ENCODE measurements at regions not wholly inside any gene's neighbourhood (a gene's known extent, or its start where the extent isn't known, plus 50 kb on each side); places are given as distances from the start of the nearest gene placed in this dataset.

GRCh38 chr2:17303054-17303453 is 215.2 kb downstream of the RAD51AP2 start:
- DNase-seq: no peak

GRCh38 chr2:17302281-17302680 is 216.0 kb downstream of the RAD51AP2 start:
- no peak for DNase-seq

- DNase-seq: no peak
Measured at GRCh38 chr2:17301437-17301836, 216.8 kb downstream of the RAD51AP2 start.

GRCh38 chr2:17299891-17300540 is 218.2 kb downstream of the RAD51AP2 start:
- no peak for DNase-seq

DNA sequence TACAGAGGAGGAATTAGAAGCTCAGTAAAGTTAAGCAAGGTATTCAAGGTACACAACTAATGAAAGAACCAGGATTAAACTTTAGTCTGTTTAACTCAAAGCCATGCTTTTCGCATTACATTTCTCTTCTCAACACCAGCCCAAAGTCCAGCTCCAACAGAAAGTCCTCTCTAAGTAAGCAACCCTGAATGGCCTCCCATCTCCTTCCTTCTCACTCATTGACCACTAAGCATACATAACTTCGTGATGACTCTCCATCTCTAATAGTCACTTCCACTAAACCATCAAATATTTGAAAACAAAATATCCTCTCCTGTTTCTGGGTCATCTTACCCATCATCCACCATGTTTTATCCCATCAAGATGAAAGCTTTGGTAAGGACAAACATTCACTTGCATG is 219.8 kb downstream of the RAD51AP2 start:
- no peak for DNase-seq

DNA sequence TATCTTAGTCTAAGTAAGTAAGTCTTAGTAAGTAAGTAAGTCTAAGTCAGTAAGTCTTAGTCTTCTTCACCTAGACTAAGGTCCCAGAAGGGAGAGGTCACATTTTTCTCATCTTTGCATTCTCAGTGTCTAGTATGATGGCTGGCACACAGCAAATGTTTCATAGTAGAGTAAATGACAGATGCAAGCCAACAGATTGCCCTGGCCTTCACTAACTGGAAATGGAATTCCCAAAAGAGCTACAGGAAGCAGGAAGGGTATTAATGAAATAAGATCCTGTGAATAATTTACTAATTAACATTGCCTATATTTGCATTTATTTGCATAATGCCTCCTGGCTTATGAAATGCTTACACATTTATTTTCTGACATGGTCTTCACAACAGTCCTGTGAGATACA is 221.6 kb downstream of the RAD51AP2 start:
- DNase-seq: peak in 1 of 2 experiments; percentile 20

DNA sequence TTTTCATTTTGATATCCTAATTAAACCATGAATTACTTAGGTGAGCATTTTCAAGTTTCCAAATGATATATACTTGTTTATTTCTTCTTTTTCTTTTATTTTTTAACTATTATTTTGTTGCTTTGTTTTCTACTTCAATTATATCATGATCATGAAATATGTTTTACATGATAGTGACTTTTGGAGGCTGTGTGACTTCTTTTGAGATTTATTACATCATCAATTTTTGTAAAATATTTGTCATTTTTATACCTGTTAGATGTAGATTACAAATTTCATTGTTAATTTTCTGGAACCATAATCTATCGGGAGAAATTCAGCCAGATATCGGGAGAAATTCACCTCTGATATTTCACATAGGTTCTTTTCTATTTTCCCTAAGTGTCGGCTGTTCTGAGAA is 228.6 kb downstream of the RAD51AP2 start:
- no peak for DNase-seq

- DNase-seq: no peak
Measured at GRCh38 chr2:17287183-17287582, 231.1 kb downstream of the RAD51AP2 start.

DNA sequence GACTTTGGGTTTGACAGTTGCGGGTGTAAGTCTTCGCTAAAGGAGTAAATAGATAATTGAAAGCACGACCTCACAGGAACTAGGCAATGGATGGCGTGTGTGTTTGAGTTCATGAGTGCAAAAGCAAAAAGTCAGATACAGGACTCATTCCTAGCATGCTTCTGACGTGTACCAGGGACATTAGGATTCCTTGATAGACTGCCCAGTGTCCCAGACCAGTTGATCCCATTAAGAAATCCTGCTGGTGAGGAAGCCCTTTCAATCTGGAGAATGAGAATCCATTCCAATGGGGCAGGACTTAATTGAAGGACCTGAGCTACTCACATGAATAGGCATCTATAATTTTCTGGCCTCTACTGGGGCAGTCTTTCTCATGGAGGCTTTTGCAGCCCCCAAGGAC is 235.4 kb downstream of the RAD51AP2 start:
- DNase-seq: no peak

- no peak for DNase-seq
Measured at GRCh38 chr2:17282245-17282644, 236.0 kb downstream of the RAD51AP2 start.

DNA sequence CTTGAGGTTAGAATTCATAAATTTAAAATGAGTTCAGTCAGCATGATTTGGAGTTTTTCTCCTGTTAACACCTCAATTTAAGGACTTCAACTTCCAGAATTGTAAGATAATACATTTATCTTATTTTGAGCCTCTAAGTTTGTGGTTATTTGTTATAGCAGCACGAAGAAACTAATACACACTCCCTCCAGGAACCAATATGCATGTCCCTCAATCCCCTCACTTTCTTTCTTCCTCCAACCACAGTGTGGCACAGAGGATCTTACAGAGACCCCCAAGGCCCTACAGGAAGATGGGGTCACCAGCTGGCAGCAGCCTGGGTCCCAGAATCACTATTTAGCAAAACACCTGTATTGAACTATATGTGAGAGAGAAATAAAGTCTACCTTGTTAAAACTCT is 242.0 kb downstream of the RAD51AP2 start:
- DNase-seq: no peak

- no peak for DNase-seq
Measured at GRCh38 chr2:17272652-17273525, 245.4 kb downstream of the RAD51AP2 start.

DNA sequence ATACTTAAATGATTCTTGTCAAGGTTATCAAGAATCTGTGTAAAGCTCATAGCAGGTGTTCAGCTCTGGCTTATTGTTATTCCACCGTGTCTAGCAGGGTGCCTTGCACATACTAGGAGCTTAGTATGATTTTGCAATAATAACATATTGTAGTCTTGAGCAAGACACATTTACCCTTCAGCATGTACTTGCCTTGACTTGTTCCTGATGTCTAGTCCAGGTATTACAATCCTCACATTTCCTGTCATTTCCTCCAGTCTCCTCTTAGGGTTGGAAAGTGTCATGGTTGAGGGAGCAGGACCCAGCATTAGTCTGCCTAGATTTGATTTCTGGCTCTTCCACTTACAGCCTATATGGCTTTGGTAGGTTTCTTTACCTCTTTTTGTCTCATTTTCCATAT is 246.1 kb downstream of the RAD51AP2 start:
- DNase-seq: no peak

DNA sequence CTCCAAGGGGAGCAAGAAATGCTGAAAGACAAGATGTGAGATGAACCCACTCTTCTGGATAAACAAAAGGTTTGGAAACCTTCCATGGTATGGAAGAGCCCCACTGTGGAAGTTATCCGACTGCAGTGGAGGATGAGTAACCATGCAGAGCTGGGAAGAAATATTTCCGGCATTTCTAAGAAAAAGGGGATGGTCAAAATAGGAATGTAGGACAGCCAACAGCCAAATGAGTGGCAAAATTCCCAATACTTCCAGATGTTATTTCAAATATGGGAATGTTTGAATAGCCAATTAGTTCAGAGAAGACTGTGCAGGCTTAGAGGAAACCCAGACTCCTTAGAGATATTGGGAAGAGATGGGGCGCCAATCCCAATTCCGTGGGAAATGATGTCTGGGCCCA is 246.8 kb downstream of the RAD51AP2 start:
- DNase-seq: no peak

GRCh38 chr2:17270894-17271293 is 247.3 kb downstream of the RAD51AP2 start:
- no peak for DNase-seq

DNA sequence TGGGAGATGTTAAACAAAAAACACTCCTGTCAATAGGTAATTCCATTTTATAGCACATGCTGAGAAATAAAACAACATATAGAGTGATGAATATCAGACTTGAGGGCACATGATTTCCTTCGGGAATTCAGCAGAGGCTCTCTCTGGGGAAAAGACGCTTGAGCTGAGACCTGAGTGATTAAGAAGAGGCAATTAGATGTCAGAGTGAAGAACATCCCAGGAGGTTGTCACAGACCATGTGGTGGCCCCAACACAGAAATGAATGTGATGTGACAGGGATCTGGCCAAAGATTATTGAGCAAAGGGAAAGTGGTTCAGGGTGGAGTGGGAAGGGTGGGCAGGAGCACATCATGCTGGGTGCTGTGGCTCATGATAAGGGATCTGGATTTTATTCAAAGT is 254.7 kb downstream of the RAD51AP2 start:
- no peak for DNase-seq

- DNase-seq: no peak
Measured at GRCh38 chr2:17262854-17263569, 255.2 kb downstream of the RAD51AP2 start.

GRCh38 chr2:17259613-17260012 is 258.6 kb downstream of the RAD51AP2 start:
- DNase-seq: no peak

DNA sequence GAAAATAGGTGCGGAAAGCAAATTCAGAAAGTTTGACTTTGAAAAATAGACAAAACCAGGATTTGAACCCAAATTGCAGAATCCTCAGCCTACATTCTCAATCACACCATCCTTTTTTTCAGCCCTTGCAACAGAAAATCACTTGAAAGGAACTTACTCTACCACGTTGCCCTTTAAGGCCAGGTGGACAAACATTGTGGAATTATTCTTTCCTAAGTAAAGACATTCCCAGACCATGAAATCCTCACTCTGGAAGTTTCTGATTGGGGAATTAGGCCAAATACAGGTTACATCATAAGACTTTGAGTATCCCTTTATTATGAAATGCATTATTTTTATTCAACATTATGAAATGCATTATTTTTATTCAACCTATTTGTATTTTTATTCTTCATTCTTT is 259.4 kb downstream of the RAD51AP2 start:
- no peak for DNase-seq

DNA sequence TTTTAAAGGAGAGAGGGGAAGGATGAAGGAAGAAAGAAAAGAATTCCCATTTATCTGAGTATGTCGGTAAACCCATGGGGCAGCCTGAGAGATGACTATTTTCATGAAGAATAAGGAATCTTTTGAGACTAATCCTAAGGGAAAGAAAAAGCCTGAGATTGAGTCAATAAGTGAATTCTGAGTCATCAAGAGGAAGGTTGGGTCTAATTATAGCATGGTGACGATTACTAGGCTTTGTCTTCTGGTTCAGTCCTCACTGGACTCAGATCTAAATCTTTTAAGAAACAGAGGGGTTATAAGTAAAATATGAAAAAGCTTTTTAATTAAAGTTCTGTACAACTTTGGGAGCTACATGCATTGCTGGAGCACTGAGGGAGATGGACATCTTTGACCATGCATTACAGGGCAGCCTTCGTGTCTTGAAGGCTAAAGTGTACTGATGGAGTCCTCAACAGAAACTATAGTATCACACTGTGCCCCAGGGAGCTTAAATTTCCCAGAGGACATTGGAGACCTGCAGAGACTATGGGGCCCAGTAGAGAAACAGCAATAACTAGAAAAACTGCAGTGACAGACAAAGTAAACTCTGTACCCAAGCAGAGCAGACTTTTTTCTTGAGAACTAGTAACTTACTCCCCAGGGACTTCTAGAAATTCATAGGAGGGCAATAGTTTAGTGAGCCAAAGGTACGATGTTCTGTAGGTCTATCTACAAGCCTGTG is 260.9 kb downstream of the RAD51AP2 start:
- DNase-seq: no peak

DNA sequence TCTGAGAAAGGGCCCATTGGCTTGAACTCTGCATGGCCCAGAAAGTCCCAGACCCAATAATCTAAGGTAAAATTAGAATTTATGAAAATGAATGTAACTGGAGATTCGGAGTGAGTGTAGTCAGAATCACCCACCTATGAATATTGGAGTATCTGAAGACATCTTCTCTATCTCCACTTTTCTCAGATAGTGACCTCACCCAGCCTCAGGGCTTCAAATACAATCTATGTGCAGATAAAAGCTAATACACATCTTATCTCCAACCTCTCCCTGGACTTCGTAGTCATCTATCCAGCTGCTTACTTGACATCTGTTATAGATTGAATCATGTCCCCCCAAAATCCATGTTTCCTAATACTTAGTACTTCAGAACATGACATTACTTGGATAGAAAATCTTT is 263.2 kb downstream of the RAD51AP2 start:
- DNase-seq: peak in 1 of 2 experiments; percentile 24

DNA sequence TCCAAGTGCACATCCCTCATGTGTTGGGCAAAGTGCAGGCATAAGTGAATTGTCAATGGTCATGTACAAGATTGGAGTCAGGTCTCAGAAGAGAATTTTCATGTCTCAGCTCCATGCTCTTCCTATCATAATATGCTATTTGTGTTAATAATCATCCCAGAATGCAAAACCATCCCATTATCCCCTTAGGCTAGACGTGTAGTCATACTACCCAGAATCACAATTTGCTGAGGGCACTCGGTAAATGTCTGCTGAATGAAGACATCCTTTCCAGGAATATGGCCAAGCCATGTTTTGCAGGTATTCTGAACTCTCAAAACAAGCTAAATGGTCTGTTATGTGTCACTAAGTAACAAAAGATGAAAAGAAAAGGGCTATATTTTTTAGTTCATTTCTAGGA is 263.8 kb downstream of the RAD51AP2 start:
- no peak for DNase-seq

DNA sequence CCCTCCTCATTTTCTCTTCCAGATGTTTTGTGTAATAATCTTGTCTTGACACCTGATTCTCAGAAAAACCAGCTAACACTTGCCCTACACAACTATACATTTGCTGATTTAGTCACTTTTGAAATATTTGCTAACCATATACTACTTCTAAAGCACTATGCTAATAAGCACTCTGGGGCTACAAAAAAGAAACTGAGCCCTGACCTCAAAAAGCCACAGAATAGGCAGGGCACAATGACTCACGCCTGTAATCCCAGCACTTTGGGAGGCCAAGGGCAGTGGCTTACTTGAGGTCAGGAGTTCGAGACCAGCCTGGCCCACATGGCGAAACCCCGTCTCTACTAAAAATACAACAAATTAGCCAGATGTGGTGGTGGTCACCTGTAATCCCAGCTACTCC is 266.0 kb downstream of the RAD51AP2 start:
- no peak for DNase-seq

Data from NCI-H524 (cell line).